Frontal cortex (tissue), 3 donors: ENCODE measurements at regions not wholly inside any gene's neighbourhood (a gene's known extent, or its start where the extent isn't known, plus 50 kb on each side); places are given as distances from the start of the nearest gene placed in this dataset.
"Not testable (repeated sequence)": the region's sequence is repeated elsewhere in the genome, so short reads cannot be mapped to it uniquely, and the experiment has no call there.

Experiments
- DNase-seq, 2 donors: peaks; one replicate each; pipeline ENCODE4 v3.0.0; 2012; ENCODE audit warnings: low spot score in 2 of 2
- FAIRE-seq: peaks from 2 replicates; lab custom pipeline; 2012; peaks lifted over from hg19 to GRCh38; lab: Jason Lieb, UNC
- donor health status: control.
- donor health status: control.
- donor health status: control.

GRCh38 chr4:15327311-15328298 is 100.2 kb upstream of the C1QTNF7 start:
- DNase-seq (no peak), FAIRE-seq (no peak)

GRCh38 chr4:15331930-15332329 is 95.9 kb upstream of the C1QTNF7 start:
- FAIRE-seq: no peak
- no peak for DNase-seq

GRCh38 chr4:15332377-15332776 is 95.5 kb upstream of the C1QTNF7 start:
- FAIRE-seq (no peak), DNase-seq (no peak)

GRCh38 chr4:15333692-15334633 is 93.9 kb upstream of the C1QTNF7 start:
- no peak for FAIRE-seq
- DNase-seq: no peak

- no peak for DNase-seq
Measured at GRCh38 chr4:15336410-15337167, 91.2 kb upstream of the C1QTNF7 start.

GRCh38 chr4:15337168-15337657 is 90.6 kb upstream of the C1QTNF7 start:
- DNase-seq, FAIRE-seq: not testable (repeated sequence)

More at GRCh38 chr4:15336410-15337167, 91.2 kb upstream of the C1QTNF7 start:
- no peak for FAIRE-seq

- no peak for FAIRE-seq
- no peak for DNase-seq
Measured at GRCh38 chr4:15339737-15340136, 88.1 kb upstream of the C1QTNF7 start.

- no peak for DNase-seq
- no peak for FAIRE-seq
Measured at GRCh38 chr4:15340332-15340731, 87.5 kb upstream of the C1QTNF7 start.

GRCh38 chr4:15340902-15341732 is 86.7 kb upstream of the C1QTNF7 start:
- FAIRE-seq: no peak
- DNase-seq: no peak

- FAIRE-seq (no peak), DNase-seq (no peak)
Measured at GRCh38 chr4:15341733-15342300, 86.0 kb upstream of the C1QTNF7 start.

GRCh38 chr4:15343000-15343399 is 84.8 kb upstream of the C1QTNF7 start:
- FAIRE-seq: no peak
- no peak for DNase-seq

GRCh38 chr4:15343581-15343980 is 84.3 kb upstream of the C1QTNF7 start:
- DNase-seq (no peak), FAIRE-seq (no peak)

- FAIRE-seq (no peak), DNase-seq (no peak)
Measured at GRCh38 chr4:15344041-15344440, 83.8 kb upstream of the C1QTNF7 start.

- FAIRE-seq (no peak), DNase-seq (no peak)
Measured at GRCh38 chr4:15345134-15345533, 82.7 kb upstream of the C1QTNF7 start.

- FAIRE-seq (no peak), DNase-seq (no peak)
Measured at GRCh38 chr4:15348236-15348635, 79.6 kb upstream of the C1QTNF7 start.

- FAIRE-seq (no peak), DNase-seq (no peak)
Measured at GRCh38 chr4:15348695-15349094, 79.1 kb upstream of the C1QTNF7 start.

GRCh38 chr4:15349531-15349935 is 78.3 kb upstream of the C1QTNF7 start:
- FAIRE-seq (no peak), DNase-seq (no peak)

GRCh38 chr4:15349965-15350364 is 77.9 kb upstream of the C1QTNF7 start:
- FAIRE-seq: no peak
- no peak for DNase-seq
